ENCODE measurements at regions not wholly inside any gene's neighbourhood (a gene's known extent, or its start where the extent isn't known, plus 50 kb on each side); places are given as distances from the start of the nearest gene placed in this dataset.
A peak's percentile ranks its signal among the peaks of the same experiment; 100 is the strongest.
"Not testable (repeated sequence)": the region's sequence is repeated elsewhere in the genome, so short reads cannot be mapped to it uniquely, and the experiment has no call there.

GRCh38 chr7:142626420-142627035 lies 122.7 kb upstream of the PRSS1 start:
- peak; percentile 60 for TF ChIP-seq CTCF (IDR thresholded peaks at IDR 0.05; ENCODE audit: insufficient read depth, missing control alignments)
- DNase-seq (ENCODE audit: insufficient read length, low spot score) (no peak), FAIRE-seq (no peak)

- not testable (repeated sequence) for DNase-seq (ENCODE audit: insufficient read length, low spot score); FAIRE-seq
Measured at GRCh38 chr7:142625216-142625615, 124.1 kb upstream of the PRSS1 start.

GRCh38 chr7:142620402-142620801 lies 128.9 kb upstream of the PRSS1 start:
- no peak for TF ChIP-seq CTCF (IDR thresholded peaks at IDR 0.05; ENCODE audit: insufficient read depth, missing control alignments)
- DNase-seq (ENCODE audit: insufficient read length, low spot score) (no peak), FAIRE-seq (no peak)

- FAIRE-seq (no peak), DNase-seq (ENCODE audit: insufficient read length, low spot score) (no peak)
- no peak for TF ChIP-seq CTCF (IDR thresholded peaks at IDR 0.05; ENCODE audit: insufficient read depth, missing control alignments)
Measured at GRCh38 chr7:142618655-142619351, 130.5 kb upstream of the PRSS1 start.

- no peak for FAIRE-seq
- DNase-seq (ENCODE audit: insufficient read length, low spot score), result no peak
- no peak for TF ChIP-seq CTCF (IDR thresholded peaks at IDR 0.05; ENCODE audit: insufficient read depth, missing control alignments)
Measured at GRCh38 chr7:142616842-142617241, 132.4 kb upstream of the PRSS1 start.

- FAIRE-seq (no peak), DNase-seq (ENCODE audit: insufficient read length, low spot score) (no peak)
- no peak for TF ChIP-seq CTCF (IDR thresholded peaks at IDR 0.05; ENCODE audit: insufficient read depth, missing control alignments)
Measured at GRCh38 chr7:142616121-142616643, 133.1 kb upstream of the PRSS1 start.

- FAIRE-seq, result no peak
- TF ChIP-seq CTCF (IDR thresholded peaks at IDR 0.05; ENCODE audit: insufficient read depth, missing control alignments), result no peak
- no peak for DNase-seq (ENCODE audit: insufficient read length, low spot score)
Measured at GRCh38 chr7:142615508-142615907, 133.8 kb upstream of the PRSS1 start.
